RWPE1 (cell line): ENCODE measurements at regions not wholly inside any gene's neighbourhood (a gene's known extent, or its start where the extent isn't known, plus 50 kb on each side); places are given as distances from the start of the nearest gene placed in this dataset.

Experiments used
- CTCF ChIA-PET: fragments of 350-600 bp; sonication (Branson Sonifier 250); formaldehyde crosslinking; extraction: SDS; loops from one replicate; lab custom pipeline; 2021; lab: Yijun Ruan, JAX
- POLR2A ChIA-PET: fragments of 400-600 bp; formaldehyde crosslinking; extraction: SDS; loops from one replicate; lab custom pipeline; 2020; ENCODE audit warnings: antibody characterized with exemption; ENCODE audit not compliant: low non-redundant PET; lab: Yijun Ruan, JAX
- DNase-seq: peaks from one replicate; pipeline ENCODE4 v3.0.0; 2012; ENCODE audit warnings: low spot score
- H3K27ac ChIP-seq: fragments of 450-650 bp; 2 replicates; pipeline ENCODE4 v1.5.1; 2017
- CTCF ChIP-seq: fragments of 450-650 bp; conservative IDR thresholded peaks from 2 replicates; pipeline ENCODE4 v1.5.1; 2017; ENCODE audit warnings: low read depth, mild to moderate bottlenecking

DNA sequence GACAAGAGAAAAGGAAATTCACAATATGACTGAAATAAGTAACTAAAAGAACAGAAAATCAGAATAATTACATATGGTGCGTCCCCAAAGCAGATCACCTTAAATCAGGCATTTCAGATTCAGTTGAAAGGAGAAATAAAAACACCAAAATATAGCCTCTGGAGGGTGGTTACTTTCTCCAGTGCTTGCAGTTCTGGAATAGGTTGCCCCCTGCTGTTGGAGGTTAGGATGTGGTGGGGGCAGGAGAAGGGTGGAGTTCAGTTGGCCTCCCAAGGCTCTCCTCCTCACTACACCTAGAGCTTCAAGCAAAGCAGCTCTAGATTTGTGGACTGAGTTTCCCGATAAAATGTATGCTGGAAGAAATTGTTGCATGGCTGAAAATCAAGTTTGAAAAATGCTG lies 338.2 kb upstream of the TLE4 start:
- TF ChIP-seq CTCF, result no peak; the same call in 1 of the 2 replicates
- no peak overlapping the region for H3K27ac ChIP-seq
- ChIA-PET POLR2A (interaction anchor here (0.7 kb wide), 1 partner anchor 576 kb away, joined by 4 read pairs; no protein-coding TSS in a partner anchor), CTCF (interaction anchor here (0.6 to 0.7 kb wide), 5 partner anchors 12 to 506 kb away, joined by 3 to 4 read pairs (median 3); no protein-coding TSS in a partner anchor)
- peak; percentile 22 for DNase-seq

DNA sequence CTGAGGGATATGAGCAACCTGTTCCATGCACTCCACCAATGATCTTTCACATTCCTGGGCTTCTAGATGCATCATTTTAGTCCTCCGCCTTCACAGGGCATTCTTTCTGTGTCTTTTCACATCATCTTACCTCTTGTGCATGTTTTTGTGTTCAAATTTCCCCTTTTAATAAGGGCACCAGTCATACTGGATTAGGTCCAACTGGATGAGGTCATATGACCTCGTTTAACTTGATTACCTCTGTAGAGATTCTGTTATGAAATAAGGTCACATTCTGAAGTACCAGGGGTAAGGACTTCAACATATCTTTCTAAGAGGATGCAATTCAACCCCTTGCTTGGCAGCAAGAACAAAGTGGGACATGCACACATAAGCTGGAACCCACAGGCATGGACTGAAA lies 335.3 kb upstream of the TLE4 start:
- CTCF ChIA-PET, result interaction anchor here (0.6 to 0.7 kb wide), 2 partner anchors 125 to 1782 kb away, joined by 3 read pairs; no protein-coding TSS in a partner anchor
- DNase-seq, result no peak
- TF ChIP-seq CTCF, result no peak
- H3K27ac ChIP-seq, result no peak overlapping the region
- POLR2A ChIA-PET, result no interaction called here

- ChIA-PET CTCF (no interaction called here), POLR2A (no interaction called here)
- TF ChIP-seq CTCF, result no peak
- H3K27ac ChIP-seq, result no peak overlapping the region
- DNase-seq, result no peak
Observed at GRCh38 chr9:79237861-79238260, 333.9 kb upstream of the TLE4 start.

GRCh38 chr9:79240774-79241173 lies 331.0 kb upstream of the TLE4 start:
- POLR2A ChIA-PET, result no interaction called here
- CTCF ChIA-PET, result interaction anchor here (0.6 kb wide), 2 partner anchors 11 to 601 kb away, joined by 3 to 4 read pairs; no protein-coding TSS in a partner anchor
- no peak for TF ChIP-seq CTCF
- H3K27ac ChIP-seq, result no peak overlapping the region
- DNase-seq, result no peak

DNA sequence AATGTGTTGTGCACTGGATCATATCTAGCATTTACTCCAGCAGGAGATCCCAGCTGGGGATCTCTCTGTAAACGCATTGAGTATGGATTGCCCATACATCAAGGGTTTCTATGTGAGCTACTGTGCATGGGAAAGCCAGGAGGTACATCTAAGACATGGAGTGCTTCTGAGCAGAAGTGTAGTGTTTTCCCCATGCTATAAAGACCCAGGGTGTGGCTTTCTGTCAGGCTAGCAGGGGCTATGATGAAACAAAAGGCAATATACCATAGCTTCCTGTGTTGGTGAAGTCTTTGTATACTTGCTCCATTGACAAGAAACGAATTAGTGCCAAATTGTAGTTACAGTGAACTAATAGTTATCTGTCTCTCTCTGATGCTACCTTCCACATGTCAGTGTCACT lies 329.3 kb upstream of the TLE4 start:
- POLR2A ChIA-PET, result no interaction called here
- CTCF ChIA-PET, result no interaction called here

GRCh38 chr9:79246170-79246569 lies 325.6 kb upstream of the TLE4 start:
- DNase-seq, result no peak
- no peak overlapping the region for H3K27ac ChIP-seq
- POLR2A ChIA-PET, result no interaction called here
- CTCF ChIA-PET, result interaction anchor here (0.7 kb wide), 1 partner anchor 42 kb away, joined by 3 read pairs; no protein-coding TSS in a partner anchor
- no peak for TF ChIP-seq CTCF

More for the DNA sequence above, 329.3 kb upstream of the TLE4 start:
- no peak for TF ChIP-seq CTCF
- H3K27ac ChIP-seq, result no peak overlapping the region
- no peak for DNase-seq
